Fibroblast of pulmonary artery (primary cell): ENCODE measurements at regions not wholly inside any gene's neighbourhood (a gene's known extent, or its start where the extent isn't known, plus 50 kb on each side); places are given as distances from the start of the nearest gene placed in this dataset.

Experiments used
- DNase-seq: peaks from one replicate; pipeline ENCODE4 v3.0.0-alpha.2; 2010; ENCODE audit warnings: low read depth
- H3K4me3 ChIP-seq: replicated peaks from 2 replicates; pipeline ENCODE4 v1.5.1; 2011; ENCODE audit warnings: low read depth, mild to moderate bottlenecking, control low read depth, low read length, moderate library complexity
- CTCF ChIP-seq: IDR thresholded peaks from 2 replicates; pipeline ENCODE4 v1.5.1; 2011; ENCODE audit warnings: mild to moderate bottlenecking, control low read depth, low read length, inconsistent platforms; ENCODE audit errors: missing control alignments

DNA sequence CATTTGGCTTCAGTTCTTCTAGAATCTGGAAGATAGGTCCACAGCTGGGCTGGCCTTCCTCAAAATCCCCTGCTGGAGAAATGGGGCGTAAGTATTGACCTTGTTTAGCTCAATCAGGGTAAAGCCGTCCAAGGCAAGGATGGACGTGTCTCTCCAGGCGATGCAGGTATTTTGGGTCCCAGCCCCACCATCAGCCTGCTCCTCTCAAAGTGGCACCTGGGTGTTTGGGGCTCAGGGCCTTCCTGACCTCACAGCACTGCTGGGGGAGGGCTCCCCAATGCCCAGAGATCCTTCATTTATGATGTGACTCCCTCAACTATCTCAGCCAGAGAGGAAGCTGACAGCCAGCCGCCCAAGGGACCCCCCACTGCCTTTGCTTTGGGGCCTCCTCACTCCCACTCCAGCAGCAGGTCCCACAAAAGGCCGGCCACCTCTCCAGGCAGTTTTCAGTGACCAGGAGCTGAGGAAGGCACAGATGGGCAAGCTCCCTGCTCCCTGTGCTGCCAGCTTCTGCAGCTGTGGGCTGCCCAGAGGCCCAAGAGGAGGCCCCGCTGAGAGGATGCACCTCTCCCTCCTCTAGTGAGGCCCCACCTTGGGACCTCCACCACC, 140.0 kb upstream of the TCERG1L start:
- TF ChIP-seq CTCF, result no peak
- no peak overlapping the region for H3K4me3 ChIP-seq
- no peak for DNase-seq

GRCh38 chr10:131452926-131453720, 141.6 kb upstream of the TCERG1L start:
- TF ChIP-seq CTCF, result no peak
- H3K4me3 ChIP-seq, result no peak overlapping the region
- no peak for DNase-seq

DNA sequence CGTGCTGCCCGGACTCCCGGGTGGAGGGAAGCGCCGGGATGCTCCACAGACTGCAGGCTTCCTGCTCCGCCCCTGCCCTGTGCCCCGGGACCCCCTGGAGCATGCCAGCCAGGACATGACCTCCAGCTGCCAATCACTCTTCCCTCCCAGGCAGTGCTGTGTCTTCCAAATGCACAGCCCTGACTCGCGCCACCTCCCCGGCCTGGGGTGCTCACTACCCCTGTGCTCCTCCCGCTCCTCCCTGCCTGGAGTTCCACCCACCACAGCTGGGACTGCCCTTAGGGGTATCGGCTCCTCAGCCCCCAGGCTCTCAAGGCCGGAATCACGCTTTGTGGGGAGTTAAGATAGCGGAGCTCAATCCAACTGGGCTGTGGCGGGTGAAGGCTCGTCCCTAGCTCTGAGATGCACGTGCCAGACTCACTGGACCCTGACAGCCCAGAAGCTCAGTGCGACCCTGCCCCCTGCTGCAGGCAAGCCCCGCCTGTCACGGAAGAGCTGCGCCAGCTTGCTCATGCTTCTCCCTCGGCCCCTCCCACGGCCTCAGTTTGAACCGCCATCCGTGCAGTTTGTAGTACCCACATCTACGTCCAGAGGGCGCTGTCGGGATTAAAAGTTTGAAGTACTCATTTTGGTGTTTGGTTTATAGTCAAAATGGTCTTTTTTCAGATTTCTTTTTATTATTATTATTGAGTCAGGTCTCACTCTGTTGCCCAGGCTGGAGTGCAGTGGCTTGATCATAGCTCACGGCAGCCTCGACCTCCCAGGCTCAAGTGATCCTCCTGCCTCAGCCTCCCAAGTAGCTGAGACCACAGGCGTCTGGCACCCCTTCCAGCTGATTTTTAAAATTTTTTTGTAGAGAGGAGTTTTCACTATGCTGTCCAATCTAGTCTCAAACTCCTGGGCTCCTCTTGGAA, 142.5 kb upstream of the TCERG1L start:
- no peak overlapping the region for H3K4me3 ChIP-seq
- peak; percentile 15 for DNase-seq
- peak; percentile 24 for TF ChIP-seq CTCF

GRCh38 chr10:131456411-131456810, 144.9 kb upstream of the TCERG1L start:
- H3K4me3 ChIP-seq, result no peak overlapping the region
- no peak for DNase-seq
- no peak for TF ChIP-seq CTCF

GRCh38 chr10:131461093-131461492, 149.6 kb upstream of the TCERG1L start:
- no peak overlapping the region for H3K4me3 ChIP-seq
- no peak for TF ChIP-seq CTCF
- DNase-seq, result no peak

GRCh38 chr10:131464789-131465188, 153.3 kb upstream of the TCERG1L start:
- TF ChIP-seq CTCF, result no peak
- no peak for DNase-seq
- H3K4me3 ChIP-seq, result no peak overlapping the region
